CD14-positive monocyte (primary cell): ENCODE measurements at regions not wholly inside any gene's neighbourhood (a gene's known extent, or its start where the extent isn't known, plus 50 kb on each side); places are given as distances from the start of the nearest gene placed in this dataset.
"Not testable (repeated sequence)": the region's sequence is repeated elsewhere in the genome, so short reads cannot be mapped to it uniquely, and the experiment has no call there.

ENCODE experiments used
- DNase-seq, 3 donors: peaks; one replicate each; pipeline ENCODE4 v3.0.0-alpha.2; 2011 to 2022
- H2AFZ ChIP-seq: 2 replicates; pipeline ENCODE4 v1.6.0; 2012; ENCODE audit warnings: mild to moderate bottlenecking, low read depth, low read length, inconsistent platforms; ENCODE audit not compliant: insufficient read depth, poor library complexity, severe bottlenecking
- H3K27ac ChIP-seq, 2 donors: 1 replicate in 1 of 2; 2 replicates in 1 of 2; pipeline ENCODE4 v1.5.1; 2012 to 2013; ENCODE audit warnings: low read length in 2 of 2, control low read depth in 1 of 2, inconsistent platforms in 1 of 2, low read depth in 1 of 2, mild to moderate bottlenecking in 1 of 2
- H3K27me3 ChIP-seq, 2 donors: one replicate each; pipeline versions ENCODE4 v1.6.0 to v1.6.1; 2011 to 2013; ENCODE audit warnings: low read length in 2 of 2; ENCODE audit not compliant: control insufficient read depth in 2 of 2, insufficient read depth in 2 of 2
- H3K36me3 ChIP-seq, 2 donors: replicated peaks in 1 of 2; 1 replicate in 1 of 2; 2 replicates in 1 of 2; pipeline versions ENCODE4 v1.5.1 to v1.6.1; 2012 to 2013; ENCODE audit warnings: low read length in 2 of 2, control low read depth in 1 of 2, inconsistent platforms in 1 of 2, mild to moderate bottlenecking in 1 of 2; ENCODE audit not compliant: insufficient read depth in 2 of 2, control insufficient read depth in 1 of 2
- H3K4me1 ChIP-seq, 2 donors: 1 replicate in 1 of 2; 2 replicates in 1 of 2; pipeline versions ENCODE4 v1.5.1 to v1.6.1; 2012 to 2013; ENCODE audit warnings: low read length in 2 of 2, control low read depth in 1 of 2, inconsistent platforms in 1 of 2, mild to moderate bottlenecking in 1 of 2, moderate library complexity in 1 of 2; ENCODE audit not compliant: insufficient read depth in 2 of 2, control insufficient read depth in 1 of 2
- H3K4me2 ChIP-seq: replicated peaks from 2 replicates; pipeline ENCODE3; 2012; ENCODE audit warnings: low read length, moderate library complexity, mild to moderate bottlenecking; ENCODE audit not compliant: poor library complexity, severe bottlenecking; ENCODE audit errors: extremely low read depth
- H3K4me3 ChIP-seq, 3 experiments: fragments of 200-600 bp in 1 of 3; sonication (generic) in 1 of 3; replicated peaks in 1 of 3; 1 replicate in 2 of 3; 2 replicates in 1 of 3; pipeline ENCODE4 v1.5.1; 2011 to 2013; ENCODE audit warnings: low read length in 3 of 3, mild to moderate bottlenecking in 3 of 3, control low read depth in 2 of 3, low read depth in 2 of 3, inconsistent platforms in 1 of 3, moderate library complexity in 1 of 3
- H3K79me2 ChIP-seq: 2 replicates; pipeline ENCODE4 v1.6.0; 2012; ENCODE audit warnings: mild to moderate bottlenecking, control low read depth, inconsistent platforms, low read length, moderate library complexity; ENCODE audit not compliant: insufficient read depth
- H3K9ac ChIP-seq: 2 replicates; pipeline ENCODE4 v1.6.0; 2017; ENCODE audit warnings: low read length, mild to moderate bottlenecking; ENCODE audit not compliant: insufficient read depth, poor library complexity, severe bottlenecking
- H3K9me3 ChIP-seq, 2 donors: replicated peaks in 1 of 2; 1 replicate in 1 of 2; 2 replicates in 1 of 2; pipeline versions ENCODE4 v1.5.1 to v1.6.1; 2012 to 2013; ENCODE audit warnings: low read length in 2 of 2, control low read depth in 1 of 2; ENCODE audit not compliant: control insufficient read depth in 1 of 2, insufficient read depth in 1 of 2
- H4K20me1 ChIP-seq: 2 replicates; pipeline ENCODE4 v1.6.0; 2012; ENCODE audit warnings: mild to moderate bottlenecking, low read length, control low read depth, moderate library complexity; ENCODE audit not compliant: insufficient read depth
- H3K27ac Mint-ChIP-seq, 7 donors: one replicate each; pipeline ENCODE4 v1.8.0; 2020; ENCODE audit warnings: mild to moderate bottlenecking in 7 of 7, mixed read lengths in 7 of 7, moderate library complexity in 6 of 7, inconsistent platforms in 2 of 7
- H3K27me3 Mint-ChIP-seq, 3 donors: one replicate each; pipeline ENCODE4 v1.8.0; 2021 to 2022; ENCODE audit warnings: low read depth in 3 of 3, mild to moderate bottlenecking in 3 of 3, mixed read lengths in 3 of 3, moderate library complexity in 3 of 3, inconsistent platforms in 1 of 3
- H3K36me3 Mint-ChIP-seq, 2 donors: one replicate each; pipeline ENCODE4 v1.8.0; 2020; ENCODE audit warnings: mixed read lengths in 2 of 2, inconsistent platforms in 1 of 2, mild to moderate bottlenecking in 1 of 2
- H3K4me1 Mint-ChIP-seq: one replicate; pipeline ENCODE4 v1.8.0; 2020; ENCODE audit warnings: mild to moderate bottlenecking, mixed read lengths
- H3K4me3 Mint-ChIP-seq, 2 donors: one replicate each; pipeline ENCODE4 v1.8.0; 2020; ENCODE audit warnings: mild to moderate bottlenecking in 2 of 2, mixed read lengths in 2 of 2, moderate library complexity in 1 of 2
- H3K9me3 Mint-ChIP-seq, 7 donors: one replicate each; pipeline ENCODE4 v1.8.0; 2020 to 2022; ENCODE audit warnings: mixed read lengths in 7 of 7, mild to moderate bottlenecking in 6 of 7, moderate library complexity in 6 of 7, inconsistent platforms in 2 of 7
- CTCF ChIP-seq: fragments of 200-600 bp; IDR thresholded peaks from one replicate; pipeline ENCODE4 v1.8.0; 2022; ENCODE audit warnings: antibody characterized with exemption, mild to moderate bottlenecking
- WGBS: methylation state at CpG from one replicate; pipeline ENCODE4 v1.1.5; 2013; ENCODE audit warnings: missing lambda C conversion rate; ENCODE audit not compliant: insufficient coverage; 5-methylcytosine and 5-hydroxymethylcytosine counted together
- intact Hi-C, 2 donors: fragments of 100-400 bp; cut with micrococcal nuclease; formaldehyde crosslinking; loops; one replicate each; pipeline versions ENCODE4 v1.15.0 to v1.15.1; 2023

- Histone ChIP-seq H3K4me3 (no peak overlapping the region), H3K4me2 (no peak overlapping the region), H3K9me3 (no peaks in the 10 kb centered on the region), H3K9ac (no peak overlapping the region), H3K27me3 (no peaks in the 10 kb centered on the region), H3K36me3 (no peaks in the 10 kb centered on the region), H3K4me1 (no peaks in the 10 kb centered on the region), H2AFZ (no peak overlapping the region), H3K79me2 (no peaks in the 10 kb centered on the region), H3K27ac (no peak overlapping the region), H4K20me1 (no peaks in the 10 kb centered on the region)
- intact Hi-C loops = no loop called here
- DNase-seq = no peak
- TF ChIP-seq CTCF = no peak
- H3K27me3 Mint-ChIP-seq = peaks cover 0 to 2% (median 0%) of the 10 kb centered on the region in 3 donors
- H3K9me3 Mint-ChIP-seq = peaks cover 3 to 17% (median 5%) of the 10 kb centered on the region in 7 donors
- H3K36me3 Mint-ChIP-seq = no peaks in the 10 kb centered on the region
- H3K4me1 Mint-ChIP-seq = no peaks in the 10 kb centered on the region
- H3K27ac Mint-ChIP-seq = no peak overlapping the region
- H3K4me3 Mint-ChIP-seq = no peak overlapping the region
These were observed 127.1 kb upstream of the SLC35G4 start for GRCh38 chr18:11482271-11482670.

DNA sequence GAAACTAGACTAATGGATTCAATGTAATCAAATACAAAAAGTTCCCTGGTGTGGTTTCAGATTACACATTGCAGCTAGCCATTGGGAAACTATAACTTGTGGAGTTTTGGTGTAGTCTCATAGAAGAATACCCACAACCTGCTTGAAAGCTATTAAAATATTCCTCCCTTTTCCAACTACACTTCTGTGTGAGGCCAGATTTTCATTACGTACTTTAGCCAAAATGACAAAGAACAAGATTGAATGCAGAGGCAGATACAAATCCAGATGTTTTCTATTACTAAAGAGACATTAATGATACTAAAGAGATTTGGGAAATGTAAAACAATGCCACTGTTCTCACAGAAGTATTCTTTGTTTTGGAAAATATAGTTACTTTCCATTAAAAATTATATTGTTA is 128.7 kb upstream of the SLC35G4 start:
- Histone ChIP-seq H3K27me3 (no peaks in the 10 kb centered on the region), H3K9me3 (no peaks in the 10 kb centered on the region), H3K4me2 (no peak overlapping the region), H2AFZ (no peak overlapping the region), H3K36me3 (no peaks in the 10 kb centered on the region), H3K4me3 (no peak overlapping the region), H3K79me2 (no peaks in the 10 kb centered on the region), H4K20me1 (no peaks in the 10 kb centered on the region), H3K27ac (no peak overlapping the region), H3K4me1 (no peaks in the 10 kb centered on the region), H3K9ac (no peak overlapping the region)
- TF ChIP-seq CTCF = no peak
- no CpG with 5 or more reads among the region's 1 CpG for WGBS
- Mint-ChIP-seq H3K27ac (no peak overlapping the region), H3K4me3 (no peak overlapping the region), H3K36me3 (no peaks in the 10 kb centered on the region), H3K4me1 (no peaks in the 10 kb centered on the region), H3K27me3 (peaks cover 0 to 2% (median 0%) of the 10 kb centered on the region in 3 donors), H3K9me3 (peaks cover 3 to 17% (median 5%) of the 10 kb centered on the region in 7 donors)
- DNase-seq = no peak
- intact Hi-C loops = no loop called here

DNA sequence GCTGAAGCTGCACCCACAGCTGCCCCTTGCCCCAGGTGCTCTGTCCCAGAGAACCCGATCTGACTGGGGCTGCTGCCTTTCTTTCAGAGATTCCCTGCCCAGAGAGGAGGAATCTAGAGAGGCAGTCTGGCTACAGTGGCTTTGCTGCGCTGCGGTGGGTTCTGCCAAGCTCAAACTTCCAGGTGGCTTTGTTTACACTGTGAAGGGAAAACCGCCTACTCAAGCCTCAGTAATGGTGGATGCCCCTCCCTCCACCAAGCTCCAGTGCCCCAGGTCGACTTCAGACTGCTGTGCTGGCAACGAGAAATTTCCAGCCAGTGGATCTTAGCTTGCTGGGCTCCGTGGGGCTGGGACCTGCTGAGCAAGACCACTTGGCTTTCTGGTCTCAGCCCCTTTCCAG is 130.4 kb upstream of the SLC35G4 start:
- H3K4me1 ChIP-seq, H3K36me3 ChIP-seq, H3K36me3 Mint-ChIP-seq, H3K9me3 ChIP-seq, H3K27ac ChIP-seq, H3K4me3 ChIP-seq, H3K4me3 Mint-ChIP-seq, H3K9ac ChIP-seq, H3K4me1 Mint-ChIP-seq, H3K79me2 ChIP-seq, H3K27ac Mint-ChIP-seq, intact Hi-C loops, H3K27me3 ChIP-seq, H3K27me3 Mint-ChIP-seq, H4K20me1 ChIP-seq, H2AFZ ChIP-seq, DNase-seq, H3K4me2 ChIP-seq: not testable (repeated sequence)
- WGBS = 93% methylated on average over 7 of the region's 7 CpGs
- peaks cover 3 to 14% (median 5%) of the 10 kb centered on the region in 7 donors for H3K9me3 Mint-ChIP-seq
